T-helper 17 cell (primary cell): ENCODE measurements at regions not wholly inside any gene's neighbourhood (a gene's known extent, or its start where the extent isn't known, plus 50 kb on each side); places are given as distances from the start of the nearest gene placed in this dataset.

Experiments used
- ATAC-seq: fragments of 150-1000 bp; cut with Tn5 transposase; 2 replicates; pipeline ENCODE4 v1.10.0; 2021; ENCODE audit warnings: mild to moderate bottlenecking, moderate library complexity
- DNase-seq, 3 donors: peaks; one replicate each; pipeline versions ENCODE4 v3.0.0 to v3.0.0-alpha.2; 2020 to 2021
- H3K9me3 ChIP-seq: one replicate; pipeline ENCODE4 v1.7.0; 2013; ENCODE audit warnings: low read length, mild to moderate bottlenecking; ENCODE audit not compliant: control insufficient read depth, poor library complexity, severe bottlenecking
- H3K27ac Mint-ChIP-seq: one replicate; pipeline ENCODE4 v1.8.0; 2022; ENCODE audit warnings: mild to moderate bottlenecking, moderate library complexity, mixed read lengths
- H3K27me3 Mint-ChIP-seq: one replicate; pipeline ENCODE4 v1.8.0; 2022; ENCODE audit warnings: mixed read lengths
- H3K36me3 Mint-ChIP-seq: one replicate; pipeline ENCODE4 v1.8.0; 2022; ENCODE audit warnings: low read depth, mixed read lengths
- H3K4me1 Mint-ChIP-seq: one replicate; pipeline ENCODE4 v1.8.0; 2022; ENCODE audit warnings: mild to moderate bottlenecking, mixed read lengths
- H3K4me3 Mint-ChIP-seq: one replicate; pipeline ENCODE4 v1.8.0; 2022; ENCODE audit warnings: mild to moderate bottlenecking, moderate library complexity, mixed read lengths

DNA sequence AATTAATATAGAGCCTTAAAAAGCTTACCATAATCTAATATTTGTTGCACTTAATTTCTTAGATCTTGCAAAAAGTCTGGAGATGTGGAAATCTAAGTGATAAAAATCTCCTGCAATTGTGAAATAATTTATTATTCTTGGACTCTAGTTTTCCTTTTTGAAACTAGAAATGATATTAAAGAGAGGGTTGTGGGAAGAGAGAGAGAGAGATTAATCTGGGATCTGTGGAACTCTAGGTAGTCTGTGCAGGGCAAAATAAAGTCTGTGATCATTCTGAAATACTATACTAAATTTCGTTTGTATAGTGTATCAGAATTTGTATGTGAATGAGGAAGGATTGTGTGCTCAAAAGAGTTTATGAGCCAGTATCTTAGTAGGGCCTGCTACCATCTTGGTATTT is 692.3 kb downstream of the RWDD3 start:
- H3K27me3 Mint-ChIP-seq = no peaks in the 10 kb centered on the region
- no peak for DNase-seq
- no peak for ATAC-seq
- H3K36me3 Mint-ChIP-seq = no peaks in the 10 kb centered on the region
- H3K9me3 ChIP-seq = peaks cover 3% of the 10 kb centered on the region
- no peak overlapping the region for H3K4me3 Mint-ChIP-seq
- no peaks in the 10 kb centered on the region for H3K4me1 Mint-ChIP-seq
- H3K27ac Mint-ChIP-seq = no peak overlapping the region

DNA sequence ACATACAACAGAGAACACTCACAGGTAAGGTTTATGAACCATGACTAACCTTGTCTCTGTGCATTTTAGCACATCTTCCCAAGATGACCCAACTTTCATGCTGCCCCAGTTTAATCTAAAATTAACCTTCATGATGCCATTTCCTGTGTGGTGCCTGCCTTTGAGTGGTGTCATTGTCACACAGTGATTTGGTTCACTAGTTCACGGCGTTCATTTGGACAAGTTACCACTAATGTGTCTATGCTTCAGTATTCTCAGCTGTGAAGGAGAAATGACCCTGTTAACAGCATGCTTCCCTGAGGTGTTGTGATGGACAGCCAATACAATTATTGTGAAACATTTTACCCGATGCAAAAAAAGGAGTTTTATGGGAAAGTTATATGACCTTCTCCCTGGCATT is 693.1 kb downstream of the RWDD3 start:
- Mint-ChIP-seq H3K36me3 (no peaks in the 10 kb centered on the region), H3K4me1 (no peaks in the 10 kb centered on the region)

DNA sequence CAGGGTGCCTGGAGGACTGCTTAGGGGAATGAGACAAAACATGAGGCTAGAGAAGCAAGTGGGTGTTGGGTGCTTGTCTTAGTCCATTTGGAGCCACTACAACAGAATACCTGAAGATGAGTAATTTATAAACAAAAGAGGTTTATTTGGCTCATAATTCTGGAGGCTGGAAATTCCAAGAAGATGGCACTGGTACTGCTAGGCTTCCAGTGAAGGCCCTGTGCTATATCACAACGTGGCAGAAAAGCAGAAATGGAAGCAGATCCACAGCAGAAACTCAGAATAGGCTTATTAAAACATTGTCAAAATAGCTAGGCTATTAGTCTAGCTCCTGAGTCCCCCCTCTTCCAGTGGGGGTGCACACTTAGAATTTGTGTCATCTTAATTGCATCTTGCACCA is 701.7 kb downstream of the RWDD3 start:
- H3K27me3 Mint-ChIP-seq = no peaks in the 10 kb centered on the region
- H3K27ac Mint-ChIP-seq = no peak overlapping the region
- H3K36me3 Mint-ChIP-seq = no peaks in the 10 kb centered on the region
- ATAC-seq = no peak
- H3K4me1 Mint-ChIP-seq = no peaks in the 10 kb centered on the region
- no peaks in the 10 kb centered on the region for H3K9me3 ChIP-seq
- no peak for DNase-seq
- H3K4me3 Mint-ChIP-seq = no peak overlapping the region

More for the DNA sequence above, 693.1 kb downstream of the RWDD3 start:
- ATAC-seq = no peak
- H3K9me3 ChIP-seq = peaks cover 3% of the 10 kb centered on the region
- Mint-ChIP-seq H3K27ac (no peak overlapping the region), H3K4me3 (no peak overlapping the region), H3K27me3 (no peaks in the 10 kb centered on the region)
- no peak for DNase-seq

DNA sequence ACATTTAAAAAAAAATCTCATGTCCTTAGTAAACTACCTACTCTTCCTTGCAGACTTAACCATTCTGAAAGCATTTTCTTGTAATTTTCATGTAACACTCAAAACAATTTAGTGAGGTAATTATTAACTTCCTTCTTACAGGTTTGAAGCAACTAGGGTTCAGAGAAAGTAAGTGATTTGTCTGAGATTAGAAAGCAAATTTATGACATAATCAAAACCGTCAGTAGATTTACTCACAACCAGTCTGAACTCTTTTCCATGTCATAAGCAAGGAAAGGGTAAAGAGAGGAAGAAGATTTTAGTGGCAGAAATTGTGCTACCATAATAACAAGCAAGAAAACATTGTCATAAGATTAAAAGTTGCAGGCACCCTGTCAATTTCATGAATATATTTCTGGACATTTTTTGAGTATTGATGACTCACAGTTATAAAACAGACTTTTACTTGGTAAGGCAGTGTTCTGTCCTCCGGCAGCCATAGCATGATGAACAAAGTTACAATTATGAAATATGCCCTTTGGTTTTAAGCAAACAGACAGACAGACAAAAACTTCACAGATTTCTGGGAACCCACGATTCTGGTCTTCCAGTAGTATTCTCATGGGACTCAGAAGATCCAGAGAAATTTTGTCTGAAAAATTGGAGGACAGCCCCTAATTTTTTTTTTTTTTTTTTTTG is 707.2 kb downstream of the RWDD3 start:
- H3K9me3 ChIP-seq = no peaks in the 10 kb centered on the region
- H3K4me1 Mint-ChIP-seq = no peaks in the 10 kb centered on the region
- no peak overlapping the region for H3K4me3 Mint-ChIP-seq
- no peak for ATAC-seq
- H3K27ac Mint-ChIP-seq = no peak overlapping the region
- H3K36me3 Mint-ChIP-seq = no peaks in the 10 kb centered on the region
- H3K27me3 Mint-ChIP-seq = no peaks in the 10 kb centered on the region
- DNase-seq = no peak

DNA sequence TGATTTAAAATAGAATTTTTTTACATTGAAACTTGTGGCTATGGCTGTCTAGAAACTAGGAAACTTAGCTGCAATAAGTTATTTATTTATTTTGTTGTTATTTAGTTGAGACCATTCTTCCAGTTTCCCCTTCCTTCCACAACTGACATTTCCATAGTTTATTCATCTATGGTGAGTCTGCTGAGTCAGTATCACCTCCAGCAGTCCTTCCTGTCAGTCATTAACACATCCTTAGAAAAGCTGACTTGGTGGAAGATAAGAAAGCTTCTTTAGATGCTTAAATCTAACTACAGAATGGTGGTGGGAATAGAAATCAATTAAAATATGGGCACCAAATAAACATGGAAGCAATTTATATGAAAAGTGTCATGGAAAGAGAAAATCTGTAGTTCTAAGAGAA is 714.0 kb downstream of the RWDD3 start:
- no peaks in the 10 kb centered on the region for H3K36me3 Mint-ChIP-seq
- H3K27ac Mint-ChIP-seq = no peak overlapping the region
- H3K4me1 Mint-ChIP-seq = no peaks in the 10 kb centered on the region
- no peaks in the 10 kb centered on the region for H3K9me3 ChIP-seq
- no peak for DNase-seq
- no peak overlapping the region for H3K4me3 Mint-ChIP-seq
- no peak for ATAC-seq
- no peaks in the 10 kb centered on the region for H3K27me3 Mint-ChIP-seq

DNA sequence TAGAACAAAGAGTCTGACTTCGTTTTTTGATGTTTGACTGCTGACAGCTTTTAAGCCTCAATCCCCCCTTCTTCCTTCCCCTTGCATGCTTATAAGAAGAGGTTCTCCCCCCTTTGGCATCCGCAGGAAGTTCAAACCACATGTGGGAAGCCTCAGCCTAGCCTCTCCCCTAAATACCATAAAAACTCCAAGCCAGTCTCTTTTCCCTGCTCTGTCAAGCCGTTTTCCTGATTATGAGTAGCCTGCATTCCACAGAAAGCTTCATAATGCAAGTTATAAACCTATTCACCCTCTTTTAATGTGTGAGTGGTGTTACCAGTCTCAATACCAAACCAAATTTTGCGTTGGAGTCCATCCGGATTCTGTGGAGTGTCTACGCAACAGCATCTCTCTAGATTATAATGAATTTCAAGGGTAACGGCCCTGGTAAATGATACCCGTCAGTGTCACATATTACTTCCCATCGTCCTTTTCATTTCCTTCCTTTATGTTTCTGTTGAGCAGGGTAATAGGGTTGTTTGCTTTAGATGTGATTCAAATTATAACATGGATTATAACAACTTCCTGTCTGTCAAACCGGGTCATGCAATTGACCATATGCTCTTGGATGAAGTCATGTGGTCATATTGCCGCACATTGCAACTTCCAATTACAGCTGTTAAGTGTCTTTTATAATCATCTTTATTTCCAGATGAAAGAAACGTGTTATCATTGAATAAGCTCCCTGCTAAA is 717.5 kb downstream of the RWDD3 start:
- ATAC-seq (no peak), DNase-seq (no peak)
- no peaks in the 10 kb centered on the region for H3K36me3 Mint-ChIP-seq
- no peaks in the 10 kb centered on the region for H3K4me1 Mint-ChIP-seq
- no peak overlapping the region for H3K27ac Mint-ChIP-seq
- H3K4me3 Mint-ChIP-seq = no peak overlapping the region
- no peaks in the 10 kb centered on the region for H3K27me3 Mint-ChIP-seq
- no peaks in the 10 kb centered on the region for H3K9me3 ChIP-seq

DNA sequence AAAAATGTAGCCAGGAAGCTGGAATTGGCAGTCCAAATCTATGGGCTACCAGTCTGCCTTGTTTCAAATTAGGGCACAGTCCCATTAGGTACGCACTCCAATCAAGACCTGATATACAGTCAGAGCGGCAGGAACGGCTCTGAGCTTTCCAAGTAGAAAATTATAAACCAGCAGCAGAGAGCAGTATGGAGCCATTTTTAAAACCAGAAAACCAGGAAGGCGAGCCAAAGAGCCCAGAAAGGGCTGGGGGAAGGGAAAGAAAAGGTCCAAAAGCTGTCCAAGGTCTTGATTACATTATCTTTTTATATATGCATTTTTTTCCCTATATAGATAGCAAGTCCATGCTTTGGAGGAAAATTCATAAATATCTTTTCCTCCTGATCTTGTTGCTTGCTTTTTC is 719.0 kb downstream of the RWDD3 start:
- Mint-ChIP-seq H3K27ac (no peak overlapping the region), H3K36me3 (no peaks in the 10 kb centered on the region), H3K4me1 (no peaks in the 10 kb centered on the region), H3K27me3 (no peaks in the 10 kb centered on the region), H3K4me3 (no peak overlapping the region)
- ATAC-seq (no peak), DNase-seq (no peak)
- H3K9me3 ChIP-seq = no peaks in the 10 kb centered on the region

DNA sequence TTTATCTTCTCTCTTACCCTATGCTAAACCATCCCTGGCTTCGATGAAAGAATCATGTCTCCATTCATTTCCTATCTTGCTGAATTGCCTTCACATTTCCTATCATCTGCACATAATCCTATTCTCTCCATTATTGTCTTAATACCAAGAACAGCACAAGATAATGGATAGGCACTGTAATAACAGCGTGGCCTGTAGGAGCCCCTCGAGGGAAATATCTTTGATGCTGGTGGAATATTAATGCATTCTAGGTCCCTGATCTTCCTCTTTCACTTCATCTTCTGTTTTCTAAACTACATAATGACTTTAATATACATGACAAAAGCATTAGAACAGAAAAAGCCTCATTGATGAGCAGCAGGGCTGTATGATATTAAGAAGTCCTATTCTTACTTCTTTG is 720.6 kb downstream of the RWDD3 start:
- H3K4me3 Mint-ChIP-seq = no peak overlapping the region
- H3K27me3 Mint-ChIP-seq = no peaks in the 10 kb centered on the region
- H3K4me1 Mint-ChIP-seq = no peaks in the 10 kb centered on the region
- H3K36me3 Mint-ChIP-seq = no peaks in the 10 kb centered on the region
- H3K9me3 ChIP-seq = no peaks in the 10 kb centered on the region
- DNase-seq = no peak
- no peak for ATAC-seq
- H3K27ac Mint-ChIP-seq = no peak overlapping the region

DNA sequence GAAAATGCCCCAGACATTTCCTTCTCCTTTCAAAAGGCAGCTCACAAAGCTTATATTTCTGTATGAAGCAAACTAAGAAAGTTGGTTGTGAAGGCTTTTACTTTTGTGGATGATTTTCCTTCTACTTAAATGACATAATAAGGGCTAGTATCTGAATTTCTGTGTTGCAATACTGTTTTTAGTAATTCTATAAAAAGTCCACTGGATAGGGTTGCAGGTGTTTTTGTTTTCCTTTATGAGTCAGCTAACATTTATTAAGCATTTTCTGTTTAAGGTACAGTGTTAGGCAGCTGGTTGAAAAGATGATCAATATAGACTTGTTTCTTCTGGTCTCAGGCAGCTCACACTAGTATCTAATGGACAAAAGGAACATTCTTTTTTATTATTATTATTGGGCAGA is 722.2 kb downstream of the RWDD3 start:
- H3K27ac Mint-ChIP-seq = no peak overlapping the region
- no peaks in the 10 kb centered on the region for H3K4me1 Mint-ChIP-seq
- no peaks in the 10 kb centered on the region for H3K27me3 Mint-ChIP-seq
- ATAC-seq (no peak), DNase-seq (no peak)
- H3K36me3 Mint-ChIP-seq = no peaks in the 10 kb centered on the region
- no peaks in the 10 kb centered on the region for H3K9me3 ChIP-seq
- H3K4me3 Mint-ChIP-seq = no peak overlapping the region

DNA sequence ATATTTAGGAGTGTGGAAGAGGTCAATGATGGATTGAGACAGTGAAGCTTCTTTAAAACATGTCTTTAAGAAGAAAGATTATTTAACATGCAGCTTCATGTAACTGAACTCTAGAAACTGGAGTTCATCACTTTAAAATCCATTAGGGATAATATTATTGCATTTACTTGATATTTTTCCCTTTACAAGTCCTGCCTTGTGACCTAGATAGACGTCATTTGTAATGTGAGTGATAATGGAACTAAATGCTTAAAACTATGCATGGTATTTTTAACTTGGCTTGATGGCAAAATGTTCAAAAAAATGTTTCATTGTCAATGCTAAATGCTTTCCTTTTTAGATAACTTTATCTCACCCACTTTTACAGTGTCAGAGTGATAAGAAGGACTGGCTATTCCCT is 723.7 kb downstream of the RWDD3 start:
- Mint-ChIP-seq H3K4me3 (no peak overlapping the region), H3K4me1 (no peaks in the 10 kb centered on the region), H3K36me3 (no peaks in the 10 kb centered on the region), H3K27ac (no peak overlapping the region), H3K27me3 (no peaks in the 10 kb centered on the region)
- ATAC-seq = no peak
- H3K9me3 ChIP-seq = no peaks in the 10 kb centered on the region
- no peak for DNase-seq

DNA sequence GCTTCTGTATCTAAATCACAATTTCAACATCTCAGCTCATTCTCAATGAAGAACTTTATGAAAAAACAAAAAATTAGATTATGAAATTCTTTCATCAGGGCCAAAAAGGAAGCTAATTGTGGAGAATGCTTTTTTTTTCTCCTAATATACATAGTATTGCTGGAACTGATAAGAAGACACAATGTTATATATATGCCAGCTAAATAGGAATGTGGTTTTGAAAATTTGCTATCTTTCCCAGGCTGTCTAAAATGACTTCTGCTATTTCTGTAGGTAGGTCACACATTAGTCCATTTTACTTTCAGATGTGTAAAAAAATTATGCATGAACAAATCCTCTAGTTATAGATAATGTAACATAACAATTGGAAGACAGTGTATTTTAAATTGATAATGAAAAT is 732.9 kb downstream of the RWDD3 start:
- ATAC-seq = no peak
- H3K9me3 ChIP-seq = no peaks in the 10 kb centered on the region
- Mint-ChIP-seq H3K4me3 (no peak overlapping the region), H3K36me3 (peaks cover 2% of the 10 kb centered on the region), H3K4me1 (no peaks in the 10 kb centered on the region), H3K27ac (no peak overlapping the region), H3K27me3 (no peaks in the 10 kb centered on the region)
- no peak for DNase-seq

DNA sequence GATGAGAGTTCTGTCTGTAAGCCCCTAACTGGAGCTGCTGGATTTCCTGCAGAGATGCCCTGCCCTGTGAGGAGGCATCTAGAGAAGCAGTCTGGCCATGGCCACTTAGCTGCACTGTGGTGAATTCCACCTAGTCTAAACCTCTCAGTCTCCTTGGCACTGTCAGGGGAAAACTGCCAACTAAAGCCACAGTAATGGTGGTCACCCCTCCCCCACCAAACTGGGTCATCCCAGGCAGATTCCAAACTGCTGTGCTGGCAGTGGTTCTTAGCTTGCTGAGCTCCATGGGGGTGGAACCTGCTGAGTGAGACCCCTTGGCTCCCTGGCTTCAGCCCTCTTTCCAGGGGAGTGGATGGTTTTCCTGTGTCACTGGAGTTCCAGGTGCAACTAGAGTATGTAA is 740.6 kb downstream of the RWDD3 start:
- no peak overlapping the region for H3K27ac Mint-ChIP-seq
- H3K27me3 Mint-ChIP-seq = no peaks in the 10 kb centered on the region
- H3K9me3 ChIP-seq = no peaks in the 10 kb centered on the region
- peaks cover 2% of the 10 kb centered on the region for H3K36me3 Mint-ChIP-seq
- no peak for DNase-seq
- no peak for ATAC-seq
- no peak overlapping the region for H3K4me3 Mint-ChIP-seq
- no peaks in the 10 kb centered on the region for H3K4me1 Mint-ChIP-seq

DNA sequence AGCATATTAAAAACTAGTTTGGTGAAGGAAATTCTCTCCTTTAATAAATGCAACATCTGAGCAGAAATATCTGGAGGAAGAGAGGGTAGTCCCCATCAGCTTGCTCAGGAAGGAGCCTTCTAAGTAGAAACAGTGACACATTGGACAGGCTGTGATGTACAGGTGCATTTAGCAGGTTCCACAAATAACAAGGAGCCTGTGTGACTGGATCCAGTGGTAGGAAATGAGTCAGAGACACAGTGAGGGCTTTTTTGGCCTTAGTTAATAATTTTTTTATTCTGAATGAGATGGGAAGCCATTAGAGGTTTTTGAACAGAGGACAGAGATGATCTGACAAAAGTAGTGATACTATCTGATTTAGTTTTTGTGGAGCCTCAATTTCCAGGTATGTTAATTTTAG is 738.9 kb upstream of the PTBP2 start:
- ATAC-seq = no peak

DNA sequence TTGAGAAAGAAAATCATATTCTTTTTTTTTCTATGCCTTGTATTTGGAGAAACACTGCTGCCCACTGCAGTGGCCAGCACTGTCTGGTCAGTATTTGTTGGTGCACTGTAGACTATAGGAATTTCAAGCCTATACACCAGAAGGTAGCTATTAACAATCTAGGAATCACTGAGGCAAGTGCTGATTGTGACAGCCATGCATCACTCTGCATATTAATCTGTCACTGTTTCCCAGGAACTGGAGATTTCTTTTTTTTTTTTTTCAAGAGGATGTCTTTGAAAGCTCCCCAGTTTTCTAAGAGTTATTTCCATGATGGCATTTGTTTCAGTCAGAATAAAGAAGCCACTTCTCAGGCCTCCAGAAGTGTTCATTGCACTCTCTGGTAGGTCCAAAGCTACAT is 737.8 kb upstream of the PTBP2 start:
- Mint-ChIP-seq H3K27me3 (no peaks in the 10 kb centered on the region), H3K36me3 (no peaks in the 10 kb centered on the region), H3K4me1 (no peaks in the 10 kb centered on the region), H3K4me3 (no peak overlapping the region), H3K27ac (no peak overlapping the region)
- ATAC-seq (no peak), DNase-seq (no peak)
- H3K9me3 ChIP-seq = no peaks in the 10 kb centered on the region

More for the DNA sequence above, 738.9 kb upstream of the PTBP2 start:
- H3K9me3 ChIP-seq = no peaks in the 10 kb centered on the region
- Mint-ChIP-seq H3K36me3 (no peaks in the 10 kb centered on the region), H3K27me3 (no peaks in the 10 kb centered on the region), H3K4me3 (no peak overlapping the region), H3K27ac (no peak overlapping the region), H3K4me1 (no peaks in the 10 kb centered on the region)
- DNase-seq = no peak
